Stimulated activated CD8-positive, alpha-beta memory T cell treated with anti-CD3 and anti-CD28 coated beads, Interleukin-7, amount 100 ng/mL, for 1 hour (primary cell): ENCODE measurements at regions not wholly inside any gene's neighbourhood (a gene's known extent, or its start where the extent isn't known, plus 50 kb on each side); places are given as distances from the start of the nearest gene placed in this dataset.

ENCODE experiments used
- DNase-seq, 2 donors: peaks; one replicate each; pipeline ENCODE4 v3.0.0-alpha.2; 2020; ENCODE audit warnings: low read depth in 2 of 2

DNA sequence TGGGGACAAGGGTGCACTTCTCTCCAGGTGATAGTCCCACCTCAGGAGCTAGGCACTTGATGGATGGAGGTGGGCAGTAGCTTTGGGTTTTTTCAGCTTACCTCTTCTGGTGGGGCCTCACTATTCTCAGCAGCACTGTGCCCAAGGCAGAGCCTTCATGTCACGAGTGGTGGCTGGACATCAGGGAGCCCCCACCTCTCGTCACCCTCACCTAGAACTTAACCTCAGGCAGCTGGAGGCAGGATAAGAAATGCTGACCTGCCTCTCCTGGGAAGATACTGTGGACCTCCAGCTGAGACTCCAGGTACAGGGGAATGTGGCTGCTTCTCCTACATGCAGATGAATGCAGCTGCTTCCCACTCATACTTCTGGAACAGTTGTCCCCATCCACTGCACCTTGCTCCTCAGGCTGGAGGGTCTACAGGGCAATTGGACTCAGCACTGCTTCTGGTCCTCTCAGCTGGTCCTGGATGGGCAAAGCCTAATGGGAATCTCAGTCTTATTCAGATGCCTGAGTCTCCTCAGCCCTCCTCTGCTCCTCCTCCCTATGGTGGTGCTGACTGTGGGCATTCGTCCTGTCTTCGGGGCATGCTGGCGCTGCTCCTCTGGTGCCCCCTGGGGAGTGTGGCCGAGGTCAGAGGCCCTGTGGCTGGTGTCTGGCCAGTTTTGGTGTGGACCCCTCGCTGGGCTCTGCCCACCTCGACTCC is 129.9 kb downstream of the KLF13 start:
- no peak for DNase-seq

DNA sequence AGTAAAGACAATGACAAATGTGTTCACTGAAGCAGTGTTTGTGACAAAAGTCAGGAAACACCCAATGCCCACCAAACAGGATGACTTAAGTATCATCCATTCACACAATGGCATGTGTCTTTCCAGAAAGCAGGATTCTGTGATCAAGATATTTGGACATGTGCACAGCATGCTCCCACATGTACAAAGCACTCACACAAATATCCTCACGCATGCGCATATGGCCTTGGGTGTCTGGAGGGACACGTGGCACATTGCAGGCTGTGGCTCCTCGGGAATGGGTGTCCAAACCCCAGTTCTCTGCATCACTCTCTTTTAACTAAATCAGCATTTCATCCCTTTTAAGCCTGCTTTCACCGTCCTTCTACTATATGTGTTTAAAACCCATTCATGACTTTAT is 130.5 kb downstream of the KLF13 start:
- no peak for DNase-seq

DNA sequence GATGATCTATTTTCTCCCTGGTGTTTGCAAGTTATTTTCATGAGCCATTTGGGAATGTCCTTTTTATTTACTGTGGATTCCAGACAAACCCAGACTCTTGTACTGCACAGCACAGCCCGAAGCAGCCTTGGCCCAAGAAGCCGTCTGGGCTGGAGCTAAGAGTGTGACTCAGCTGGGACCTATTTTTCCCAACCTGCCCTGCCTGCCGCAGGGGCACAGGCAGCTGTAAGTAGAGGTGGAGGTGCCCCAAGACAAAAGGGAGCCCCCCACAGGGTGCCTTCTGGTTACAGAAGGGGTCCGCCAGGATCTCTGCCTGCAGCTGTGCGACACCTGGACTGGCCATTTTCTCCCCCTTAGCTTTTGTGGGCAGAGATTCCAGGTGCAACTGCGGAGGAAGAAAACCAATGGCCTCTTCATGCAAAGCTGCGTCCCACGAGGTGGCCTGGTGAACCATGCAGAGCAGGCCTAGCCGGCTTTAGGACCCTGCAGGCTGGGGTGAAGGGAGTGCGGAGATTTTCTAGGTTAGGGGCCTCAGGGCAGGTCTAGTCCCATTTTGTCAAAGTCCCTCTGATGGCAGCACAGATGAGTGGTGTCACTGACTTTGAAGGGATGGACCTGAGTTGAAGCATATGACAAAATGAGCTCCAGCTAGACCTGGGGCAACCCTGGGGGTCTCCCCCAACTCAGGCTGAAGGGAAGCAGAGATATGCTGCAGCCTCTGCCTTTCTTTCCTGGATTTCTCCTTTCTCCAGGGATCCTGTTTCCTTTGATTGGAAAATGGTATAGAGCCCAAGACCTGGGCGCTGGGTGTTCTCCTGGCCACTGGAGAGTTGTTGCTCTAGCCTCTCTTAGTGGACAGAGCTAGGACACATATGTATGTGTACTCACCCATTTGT is 131.2 kb downstream of the KLF13 start:
- DNase-seq: no peak

DNA sequence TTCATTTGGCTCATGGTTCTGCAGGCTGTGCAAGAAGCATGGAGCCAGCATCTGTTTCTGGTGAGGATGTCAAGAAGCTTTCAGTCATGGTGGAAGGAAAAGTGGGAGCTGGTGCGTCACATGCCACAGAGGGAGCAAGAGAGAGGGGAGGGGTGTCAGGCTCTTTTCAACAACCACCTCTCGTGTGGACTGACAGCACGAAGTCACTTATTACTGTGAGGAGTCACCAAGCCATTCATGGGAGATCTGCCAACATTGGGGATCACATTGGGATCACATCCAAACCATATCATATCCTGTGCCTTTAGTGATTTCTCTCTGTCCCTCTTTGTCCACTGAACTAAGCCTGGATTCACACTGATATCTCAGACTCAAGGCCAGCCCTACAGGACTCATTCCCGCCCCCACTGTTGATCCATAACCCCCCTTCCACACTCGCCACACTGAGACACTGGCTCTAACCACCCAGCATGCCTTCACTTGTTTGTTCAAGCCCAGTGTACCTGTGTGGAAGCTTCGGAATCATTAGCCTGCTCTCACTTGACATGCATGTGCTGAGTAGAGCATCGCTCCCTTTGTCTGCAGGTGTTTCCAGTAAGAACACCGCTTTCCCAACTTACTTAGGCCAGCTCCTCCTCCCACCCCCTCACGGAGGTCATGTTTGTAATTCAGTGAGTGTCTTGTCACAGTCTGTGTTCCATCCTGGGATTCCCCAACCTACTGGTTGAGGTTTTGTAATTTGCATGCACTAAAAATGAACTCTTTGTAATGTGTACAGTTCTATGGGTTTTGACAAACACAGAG is 132.2 kb downstream of the KLF13 start:
- no peak for DNase-seq

DNA sequence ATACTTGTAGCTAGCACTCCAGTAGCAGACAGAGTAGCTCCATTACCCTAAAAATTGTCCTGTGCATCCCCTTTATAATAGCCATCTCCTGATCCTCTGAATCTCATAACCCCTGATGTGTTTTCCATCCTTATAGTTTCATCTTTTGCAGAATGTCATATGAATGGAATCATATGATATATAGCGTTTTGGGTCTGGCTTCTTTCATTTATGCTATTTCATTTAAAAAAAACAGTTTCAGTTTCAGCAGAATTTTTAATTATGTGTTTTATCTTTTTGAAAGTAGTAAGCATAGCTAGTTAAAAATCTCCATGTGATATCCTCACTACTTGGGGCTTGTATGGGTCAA is 132.7 kb downstream of the KLF13 start:
- no peak for DNase-seq

DNA sequence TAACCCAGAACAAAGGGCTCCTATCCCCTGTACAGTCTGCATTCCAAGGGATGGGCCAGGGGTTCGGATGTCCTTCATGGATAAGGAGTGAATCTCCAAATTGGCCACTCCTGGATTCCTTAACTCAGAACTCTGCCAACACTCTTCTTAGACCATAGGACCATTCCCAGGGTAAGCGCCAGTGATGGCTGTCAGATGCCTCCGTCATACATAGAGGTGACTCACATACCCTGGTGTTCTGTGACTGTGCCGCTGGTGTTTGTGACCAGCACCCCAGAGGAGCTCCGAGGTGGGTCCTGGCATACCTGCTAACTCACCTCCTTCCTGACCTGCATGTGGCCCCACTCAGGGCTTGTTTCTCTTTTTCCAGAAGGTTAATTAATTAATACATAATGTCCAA is 134.7 kb downstream of the KLF13 start:
- DNase-seq: no peak

DNA sequence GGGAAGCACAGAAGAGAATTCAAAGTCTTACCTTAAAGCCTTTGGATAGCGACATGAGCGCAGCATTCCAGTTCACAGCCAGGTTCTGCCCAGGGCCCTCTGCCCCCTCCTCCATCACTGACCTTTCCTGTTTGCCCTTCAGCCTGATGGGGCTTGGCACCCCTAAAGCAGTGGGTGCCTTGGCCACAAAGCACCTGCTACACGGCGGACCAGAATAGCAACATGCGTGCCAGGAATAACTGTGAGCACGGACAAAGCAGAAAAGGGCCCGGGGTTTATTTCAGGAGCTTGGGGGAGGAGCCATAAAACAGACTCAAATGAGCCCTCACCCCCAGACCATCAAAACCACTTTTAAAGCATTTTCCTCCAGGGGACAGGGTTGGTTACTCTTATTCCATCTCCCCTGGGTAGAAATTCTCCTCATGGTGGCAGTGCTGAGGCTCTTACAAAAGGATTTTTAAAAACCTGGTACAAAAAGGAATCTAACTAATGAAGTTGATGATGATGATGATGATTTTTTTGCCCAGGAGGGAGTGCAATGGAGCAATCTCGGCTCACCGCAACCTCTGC is 135.4 kb downstream of the KLF13 start:
- DNase-seq: no peak

DNA sequence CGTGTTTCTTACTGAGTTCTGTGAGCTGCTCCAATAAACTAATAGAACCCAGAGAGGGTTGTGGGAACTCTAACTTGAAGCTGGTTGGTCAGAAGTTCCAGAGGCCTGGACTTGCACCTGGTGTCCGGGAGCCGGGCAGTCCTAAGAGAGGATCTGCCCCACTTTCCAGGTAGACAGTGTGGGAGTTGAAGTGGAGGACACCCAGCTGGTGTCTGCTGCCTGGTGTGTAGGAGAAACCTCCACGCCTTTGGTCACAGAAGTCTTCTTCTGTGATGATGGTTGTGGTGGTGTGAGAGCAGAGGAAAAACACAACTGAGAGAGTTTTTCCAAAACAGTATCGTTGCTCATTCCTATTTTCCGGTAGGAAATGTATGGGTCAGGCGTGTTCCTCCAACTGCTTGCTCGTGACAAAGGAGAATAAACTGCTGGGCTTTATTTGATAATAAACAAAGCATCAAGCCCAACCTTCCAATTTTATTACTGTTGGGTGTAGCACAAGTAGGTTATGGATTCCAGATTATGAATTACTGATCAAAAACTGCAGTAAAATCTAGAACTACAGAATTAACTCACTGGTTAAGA is 137.0 kb downstream of the KLF13 start:
- no peak for DNase-seq

DNA sequence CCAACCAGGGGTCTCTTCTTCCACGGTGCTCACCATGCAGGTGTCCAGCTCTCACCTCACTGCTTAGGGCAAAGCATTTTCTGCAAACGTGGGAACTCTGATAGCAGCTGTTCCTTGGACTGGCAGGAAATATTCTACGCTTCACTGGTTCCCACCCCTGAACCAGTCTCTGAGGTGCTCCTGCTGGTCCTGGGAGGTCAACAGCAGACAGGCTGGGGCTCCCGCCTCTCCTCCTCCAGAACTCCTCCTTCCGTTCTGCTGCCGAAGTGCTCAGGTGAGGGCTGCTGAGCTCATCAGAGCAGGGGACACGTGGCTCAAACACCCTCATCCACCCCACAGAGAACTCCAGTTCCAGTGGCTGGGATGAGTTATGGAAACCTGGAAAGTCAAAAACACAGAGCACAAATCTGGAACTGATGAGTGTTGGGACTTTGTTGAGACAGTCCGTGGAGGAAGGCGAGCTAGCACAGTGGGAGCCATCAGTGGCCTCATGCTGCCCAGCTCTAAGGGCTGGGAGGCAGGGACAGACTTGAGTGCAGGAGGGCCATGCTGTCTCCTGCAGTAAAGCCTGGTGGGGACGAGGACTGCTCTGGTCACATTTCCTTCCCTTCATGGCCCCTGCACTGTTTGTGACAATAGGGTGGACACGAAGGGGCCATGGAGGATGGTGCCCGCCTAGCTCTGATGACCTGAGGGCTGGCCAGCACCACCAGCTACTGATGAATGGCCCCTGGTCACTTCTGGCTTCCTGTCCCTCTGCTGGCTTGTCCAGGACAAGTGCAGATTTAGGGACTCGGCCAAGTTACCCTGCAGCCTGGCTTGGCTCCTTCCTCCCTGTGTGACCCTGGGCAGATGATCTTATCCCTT is 137.8 kb downstream of the KLF13 start:
- no peak for DNase-seq

DNA sequence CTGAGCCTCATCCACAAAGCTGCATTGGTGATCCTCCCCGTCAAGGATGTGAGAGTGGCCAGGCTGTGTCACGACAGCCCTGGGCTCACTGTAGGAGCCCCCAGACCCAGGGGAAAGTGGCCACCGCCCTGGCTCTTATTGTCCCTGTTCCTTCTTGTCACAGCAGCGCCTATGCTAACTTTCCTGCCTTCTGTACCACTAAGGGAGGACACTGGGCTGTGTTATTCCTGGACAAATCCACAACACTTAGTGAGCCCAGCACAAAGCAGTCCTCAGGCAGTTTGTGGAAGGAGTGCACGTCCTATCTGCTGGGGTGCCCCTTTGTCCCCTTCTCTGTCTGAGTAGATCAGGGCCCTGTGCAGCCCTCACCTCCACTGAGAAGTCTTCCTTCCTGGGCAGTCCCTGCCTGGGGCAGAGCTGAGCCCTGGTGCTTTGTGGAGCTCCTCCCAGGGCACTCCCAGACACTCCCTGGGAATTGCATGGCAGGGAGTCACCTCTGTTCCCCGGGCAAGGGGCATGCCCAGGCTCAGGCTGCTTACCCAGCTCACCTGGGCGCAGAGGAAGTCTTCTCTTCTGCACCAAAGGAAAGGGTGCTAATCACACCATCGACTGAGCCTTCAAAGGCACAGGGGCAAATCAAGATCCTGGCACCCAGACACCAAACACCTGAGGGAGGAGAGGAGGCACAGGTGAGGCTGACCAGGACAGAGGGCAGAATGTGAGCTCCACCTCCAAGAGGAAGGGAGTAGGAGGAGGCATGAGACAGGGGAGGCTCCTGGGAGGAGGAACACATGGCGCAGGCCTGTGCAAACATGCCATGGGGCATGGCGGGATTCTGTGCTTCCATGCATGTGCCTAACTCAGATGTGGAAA is 138.7 kb downstream of the KLF13 start:
- no peak for DNase-seq

DNA sequence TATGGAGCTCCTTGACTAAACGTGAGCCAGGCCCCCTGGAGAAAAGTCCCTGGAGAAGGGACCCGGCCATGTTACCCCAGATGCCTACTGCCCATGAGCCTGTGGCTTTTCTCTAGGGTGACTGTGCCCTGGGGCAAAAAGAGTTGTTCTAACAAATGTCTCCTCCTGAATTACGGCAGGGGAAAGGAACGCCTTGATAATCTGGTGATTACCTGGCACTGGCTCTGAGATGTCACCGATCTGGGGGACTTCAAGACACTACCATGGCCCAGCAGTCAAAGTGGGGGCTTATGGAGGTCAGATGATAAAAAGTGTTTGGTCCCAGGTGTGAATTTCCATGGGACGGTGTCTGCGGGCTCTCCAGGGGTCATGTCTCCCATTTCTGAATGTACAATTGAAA is 140.7 kb downstream of the KLF13 start:
- no peak for DNase-seq

DNA sequence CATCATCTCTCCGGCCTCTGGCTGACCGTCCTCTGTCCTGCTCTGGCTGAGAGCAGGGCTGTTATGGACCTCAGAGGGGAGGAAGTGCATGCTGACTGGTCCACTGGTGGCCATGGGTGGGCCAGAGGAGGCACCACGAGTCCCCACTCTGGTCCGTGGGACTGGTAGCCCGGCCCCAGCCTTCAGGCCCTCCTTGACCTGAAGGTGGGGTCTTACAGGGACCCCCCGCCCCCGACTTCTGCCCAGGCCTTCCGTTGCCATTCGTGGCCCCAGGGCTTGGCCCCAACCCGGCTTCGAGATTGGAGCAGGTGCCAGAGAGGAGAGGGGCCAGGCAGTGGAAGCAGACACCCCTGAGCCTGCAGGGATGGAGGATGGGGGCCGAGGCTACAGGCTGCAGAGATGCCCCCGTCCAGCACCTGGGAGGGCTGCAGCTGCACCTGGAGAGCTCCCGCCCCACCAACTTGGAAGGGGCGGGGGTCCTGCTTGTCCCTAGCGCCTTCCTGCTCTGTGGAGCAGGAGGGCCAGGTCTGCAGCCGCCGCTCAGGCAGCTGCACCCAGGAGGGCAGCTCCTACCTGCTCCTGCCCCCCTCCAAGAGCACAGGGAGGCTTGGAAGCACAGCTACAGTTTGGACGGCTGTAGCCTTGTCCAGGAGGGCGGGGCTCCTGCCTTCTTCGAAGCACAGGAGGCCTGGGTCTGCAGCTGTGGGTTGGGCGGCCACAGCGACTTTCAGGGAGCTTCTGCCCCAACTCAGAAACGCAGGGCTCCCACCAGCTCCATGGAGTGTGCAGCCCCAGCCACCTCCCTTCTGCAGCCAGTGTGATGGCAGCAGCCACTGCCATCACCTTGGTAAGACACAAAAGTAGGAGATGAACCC is 142.5 kb downstream of the KLF13 start:
- no peak for DNase-seq

DNA sequence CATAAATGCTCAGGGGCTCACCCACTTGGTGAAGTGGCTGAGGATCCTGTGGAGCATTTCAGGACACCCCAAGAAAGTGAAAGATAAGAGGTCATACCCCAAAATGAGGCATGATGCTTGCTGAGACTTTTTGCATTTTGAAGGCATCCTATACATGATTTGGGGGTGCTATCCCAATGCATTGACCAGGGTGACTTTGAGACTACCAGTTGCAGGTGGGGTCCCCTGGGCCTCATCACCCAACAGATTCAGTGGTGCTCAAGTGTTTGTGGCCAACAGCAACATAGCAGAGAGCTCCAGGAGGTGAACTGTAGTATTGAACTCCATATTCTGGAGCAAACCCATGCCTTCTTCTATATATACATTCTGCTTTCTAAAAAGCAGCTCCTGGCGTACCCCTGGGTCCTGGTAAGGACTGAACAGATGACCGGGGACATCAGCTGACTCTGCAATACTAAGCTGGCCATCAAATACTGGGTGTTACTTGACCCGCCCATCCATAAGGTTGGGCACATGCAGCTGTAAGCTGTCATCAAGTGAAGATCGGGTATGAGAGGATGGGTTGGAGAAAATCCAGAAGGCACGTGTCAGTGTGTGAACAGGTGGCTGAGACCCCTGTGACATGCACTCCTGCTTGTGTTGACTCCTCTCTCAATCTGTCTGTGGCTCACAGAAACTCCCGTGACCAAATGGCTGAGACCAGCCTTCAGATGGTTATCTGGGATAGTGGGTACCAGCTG is 143.3 kb downstream of the KLF13 start:
- no peak for DNase-seq

DNA sequence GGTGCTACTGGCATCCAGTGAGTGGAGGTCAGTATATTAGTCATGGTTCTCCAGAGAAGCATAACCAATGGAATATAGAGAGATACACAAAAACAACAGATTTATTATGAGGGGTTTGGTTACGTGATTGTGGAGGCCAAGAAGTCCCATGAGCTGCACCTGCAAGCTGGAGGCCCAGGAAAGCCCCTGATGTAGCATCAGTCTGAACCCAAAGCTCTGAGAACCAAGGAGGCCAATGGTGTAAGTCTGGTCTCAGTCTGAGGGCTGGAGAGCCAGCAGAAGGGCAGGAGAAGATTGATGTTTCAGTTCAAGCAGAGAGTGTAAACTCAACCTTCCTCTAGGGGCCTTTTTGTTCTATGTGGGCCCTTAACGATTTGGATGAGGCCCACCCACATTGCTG is 144.1 kb downstream of the KLF13 start:
- no peak for DNase-seq

DNA sequence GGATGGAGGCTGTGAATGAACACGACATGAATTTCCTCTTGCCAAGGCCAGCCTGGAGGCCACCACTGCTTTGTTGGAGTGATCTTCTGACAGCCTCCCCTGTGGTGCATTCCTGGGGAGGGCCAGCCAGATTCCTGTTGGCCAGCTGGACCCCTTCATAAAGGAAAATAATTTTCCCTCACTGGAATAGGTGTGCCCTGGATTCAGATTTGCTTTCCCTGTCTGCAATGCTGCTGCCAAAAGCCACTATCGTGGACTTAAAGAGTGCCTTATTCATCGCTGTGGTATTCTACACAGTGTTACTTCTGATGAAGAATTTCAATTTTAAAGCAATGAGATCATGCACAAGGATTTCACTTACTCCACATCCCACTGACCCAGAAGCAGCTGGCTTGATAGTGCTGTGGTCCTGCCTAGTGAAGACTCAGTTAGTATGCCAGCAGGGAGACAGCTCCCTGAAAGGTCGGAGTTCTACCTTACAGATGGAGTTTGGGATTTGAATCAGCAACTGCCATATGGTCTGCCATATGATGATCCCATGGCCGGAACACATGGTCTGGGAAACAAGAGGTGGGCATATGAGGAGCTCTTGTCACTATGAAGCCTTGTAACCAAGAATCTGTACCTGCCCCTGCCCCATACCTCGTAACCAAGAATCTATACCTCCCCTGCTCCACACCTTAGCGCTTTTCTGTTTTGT is 145.2 kb downstream of the KLF13 start:
- no peak for DNase-seq

DNA sequence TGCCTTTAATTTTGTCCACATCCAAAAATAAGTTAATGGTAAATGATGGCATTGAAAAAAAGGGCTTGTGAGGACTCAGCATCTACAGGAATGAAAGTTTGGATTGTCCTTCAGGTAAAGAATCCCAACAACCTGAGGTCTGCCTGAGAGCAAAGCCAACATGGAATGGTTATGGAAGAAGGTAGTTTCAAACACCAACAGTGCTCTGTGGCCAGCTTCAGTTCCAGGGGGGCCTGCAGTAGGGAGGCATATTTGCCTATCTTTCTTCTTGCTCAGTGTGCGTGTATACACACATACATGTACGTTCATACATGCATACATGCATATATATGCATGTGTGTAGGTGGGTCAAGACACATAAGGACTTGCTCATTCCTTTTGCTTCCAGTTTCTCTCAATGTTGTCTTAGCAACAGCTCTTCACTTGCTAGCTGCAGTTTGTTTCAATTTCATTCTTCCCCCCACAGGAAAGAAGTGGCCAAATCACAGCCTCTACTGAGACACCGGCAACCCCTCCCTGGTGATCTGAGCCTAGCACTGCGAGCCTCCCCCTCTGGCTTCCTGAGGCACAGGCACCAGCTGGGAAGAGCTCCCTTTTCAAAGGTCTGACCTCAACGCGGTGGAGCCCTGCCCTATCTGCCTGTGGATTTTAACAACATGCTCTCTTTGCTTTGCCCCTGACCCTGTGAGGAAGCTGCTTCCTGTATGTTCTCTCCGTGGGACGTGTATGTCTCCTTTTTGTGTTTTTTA is 146.2 kb downstream of the KLF13 start:
- DNase-seq: no peak
